GM21423 (cell line): ENCODE measurements at regions not wholly inside any gene's neighbourhood (a gene's known extent, or its start where the extent isn't known, plus 50 kb on each side); places are given as distances from the start of the nearest gene placed in this dataset.
A peak's percentile ranks its signal among the peaks of the same experiment; 100 is the strongest.

Experiments
- ATAC-seq: cut with Tn5 transposase; IDR thresholded peaks from one replicate; pipeline ENCODE4 v1.9.1; 2021; ENCODE audit warnings: mild to moderate bottlenecking, moderate library complexity; ENCODE audit not compliant: unreplicated experiment

- no peak for ATAC-seq
Measured at GRCh38 chr13:106621833-106622232, 53.9 kb upstream of the ARGLU1 start.

- peak; percentile 95 for ATAC-seq
Measured at GRCh38 chr13:106619688-106620555, 52.0 kb upstream of the ARGLU1 start.
